ENCODE measurements at regions not wholly inside any gene's neighbourhood (a gene's known extent, or its start where the extent isn't known, plus 50 kb on each side); places are given as distances from the start of the nearest gene placed in this dataset.

DNA sequence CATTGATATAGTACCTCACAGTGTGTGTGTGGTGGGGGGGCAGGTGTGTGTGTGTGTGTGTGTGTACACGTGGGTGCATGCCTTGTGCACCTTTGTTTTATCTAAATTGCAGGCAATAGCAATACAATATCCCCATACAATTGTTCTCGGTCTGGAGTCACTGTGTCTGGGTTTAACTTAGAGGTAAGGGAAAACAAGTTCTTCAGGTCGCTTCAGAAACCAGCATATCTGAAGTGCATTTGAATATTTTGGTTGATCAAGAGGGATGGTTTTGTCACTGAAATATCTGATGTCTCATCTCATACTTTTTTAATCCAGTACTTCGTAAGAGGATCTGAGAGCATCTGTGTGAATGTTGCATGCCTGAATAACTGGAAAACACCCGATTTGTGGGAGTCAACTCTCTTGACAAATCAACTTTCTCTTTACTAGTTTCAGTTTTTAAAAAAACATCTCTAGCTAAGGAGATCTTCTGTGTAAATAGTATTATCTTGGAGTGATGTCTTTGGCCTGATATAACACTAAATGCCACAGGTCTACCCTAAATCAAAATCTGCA, 206.8 kb upstream of the NR2F2 start:
- TF ChIP-seq ZNF274 (IDR thresholded peaks at IDR 0.05; ENCODE audit: low read depth, low read length) (no peak), YY1 (IDR thresholded peaks at IDR 0.05; ENCODE audit: insufficient read depth, insufficient read length) (no peak)
